RWPE2 (cell line): ENCODE measurements at regions not wholly inside any gene's neighbourhood (a gene's known extent, or its start where the extent isn't known, plus 50 kb on each side); places are given as distances from the start of the nearest gene placed in this dataset.

Experiments
- ATAC-seq: fragments of 200-7000 bp; cut with Tn5 transposase; 3 replicates; pipeline ENCODE4 v1.9.1; 2021; ENCODE audit warnings: low read depth
- DNase-seq: peaks from one replicate; pipeline ENCODE4 v3.0.0-alpha.2; 2020; ENCODE audit warnings: low spot score
- H3K27ac ChIP-seq: fragments of 450-650 bp; 2 replicates; pipeline ENCODE4 v1.5.1; 2017; ENCODE audit warnings: mild to moderate bottlenecking; ENCODE audit not compliant: poor library complexity, severe bottlenecking
- H3K27me3 ChIP-seq: fragments of 250-450 bp; sonication (Bioruptor Pico); 2 replicates; pipeline ENCODE4 v1.5.1; 2021; ENCODE audit warnings: mild to moderate bottlenecking, moderate library complexity; ENCODE audit not compliant: insufficient read depth, poor library complexity, severe bottlenecking
- H3K36me3 ChIP-seq: fragments of 250-450 bp; sonication (Bioruptor Pico); 2 replicates; pipeline ENCODE4 v1.5.1; 2020; ENCODE audit warnings: low read depth, mild to moderate bottlenecking, moderate library complexity
- H3K4me1 ChIP-seq: fragments of 250-450 bp; sonication (Bioruptor Pico); 2 replicates; pipeline ENCODE4 v1.5.1; 2021; ENCODE audit warnings: mild to moderate bottlenecking, moderate library complexity; ENCODE audit not compliant: insufficient read depth, poor library complexity, severe bottlenecking
- H3K4me3 ChIP-seq: fragments of 250-450 bp; sonication (Bioruptor Pico); 2 replicates; pipeline ENCODE4 v1.5.1; 2021; ENCODE audit warnings: mild to moderate bottlenecking, moderate library complexity; ENCODE audit not compliant: severe bottlenecking
- H3K9me3 ChIP-seq: fragments of 250-450 bp; sonication (Bioruptor Pico); 2 replicates; pipeline ENCODE4 v1.5.1; 2021; ENCODE audit warnings: mild to moderate bottlenecking, moderate library complexity; ENCODE audit not compliant: severe bottlenecking
- TF ChIP-seq, protein P1 (sequence below): fragments of 450-650 bp; IDR thresholded peaks from one replicate; pipeline ENCODE4 v1.5.1; 2017; ENCODE audit warnings: mild to moderate bottlenecking, moderate library complexity; ENCODE audit not compliant: poor library complexity, severe bottlenecking

DNA sequence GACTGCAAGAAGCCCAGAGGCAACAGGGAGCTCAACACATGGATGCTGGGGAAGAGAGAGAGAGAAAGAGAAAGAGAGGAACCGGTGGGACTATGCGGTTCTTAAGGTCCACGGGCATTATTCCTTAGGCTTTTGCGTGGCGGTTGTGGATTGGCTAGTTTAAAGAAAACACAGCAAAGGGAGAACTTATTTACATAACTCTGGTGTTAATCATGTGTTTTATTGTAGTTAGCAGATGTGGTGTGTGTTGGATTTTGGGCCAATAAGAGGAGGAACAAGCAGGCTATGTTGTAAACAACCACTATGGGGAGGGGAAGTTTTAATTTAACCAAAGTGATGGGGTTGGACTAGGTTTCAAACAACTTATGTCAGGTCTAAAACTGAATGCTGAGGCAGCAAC is 275.3 kb upstream of the KLF12 start:
- DNase-seq (no peak), ATAC-seq (no peak)
- TF ChIP-seq, protein P1, sequence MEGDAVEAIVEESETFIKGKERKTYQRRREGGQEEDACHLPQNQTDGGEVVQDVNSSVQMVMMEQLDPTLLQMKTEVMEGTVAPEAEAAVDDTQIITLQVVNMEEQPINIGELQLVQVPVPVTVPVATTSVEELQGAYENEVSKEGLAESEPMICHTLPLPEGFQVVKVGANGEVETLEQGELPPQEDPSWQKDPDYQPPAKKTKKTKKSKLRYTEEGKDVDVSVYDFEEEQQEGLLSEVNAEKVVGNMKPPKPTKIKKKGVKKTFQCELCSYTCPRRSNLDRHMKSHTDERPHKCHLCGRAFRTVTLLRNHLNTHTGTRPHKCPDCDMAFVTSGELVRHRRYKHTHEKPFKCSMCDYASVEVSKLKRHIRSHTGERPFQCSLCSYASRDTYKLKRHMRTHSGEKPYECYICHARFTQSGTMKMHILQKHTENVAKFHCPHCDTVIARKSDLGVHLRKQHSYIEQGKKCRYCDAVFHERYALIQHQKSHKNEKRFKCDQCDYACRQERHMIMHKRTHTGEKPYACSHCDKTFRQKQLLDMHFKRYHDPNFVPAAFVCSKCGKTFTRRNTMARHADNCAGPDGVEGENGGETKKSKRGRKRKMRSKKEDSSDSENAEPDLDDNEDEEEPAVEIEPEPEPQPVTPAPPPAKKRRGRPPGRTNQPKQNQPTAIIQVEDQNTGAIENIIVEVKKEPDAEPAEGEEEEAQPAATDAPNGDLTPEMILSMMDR = no peak
- Histone ChIP-seq H3K4me1 (no peaks in the 10 kb centered on the region), H3K27ac (no peak overlapping the region), H3K4me3 (no peak overlapping the region), H3K36me3 (no peaks in the 10 kb centered on the region), H3K27me3 (no peaks in the 10 kb centered on the region), H3K9me3 (no peaks in the 10 kb centered on the region)

DNA sequence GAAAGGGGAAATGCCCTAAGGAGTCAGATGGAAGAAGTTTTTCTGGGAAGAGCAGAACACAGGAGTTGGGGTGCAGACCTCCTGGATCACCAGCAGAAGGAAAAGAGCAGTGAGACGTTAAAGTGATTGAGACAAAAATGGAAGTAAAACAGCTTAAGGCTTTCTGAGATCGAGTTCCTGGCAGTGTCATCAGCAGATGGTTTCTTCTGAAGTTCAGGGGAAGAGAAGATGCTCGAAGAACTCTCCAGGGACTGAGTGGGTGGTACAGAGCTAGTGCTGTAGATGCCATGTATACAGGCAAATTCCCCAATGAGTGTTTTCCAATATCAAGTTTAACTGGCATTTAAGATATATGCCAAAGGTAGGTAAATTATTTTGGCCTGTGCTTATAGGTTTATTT is 272.2 kb upstream of the KLF12 start:
- Histone ChIP-seq H3K4me1 (no peaks in the 10 kb centered on the region), H3K9me3 (no peaks in the 10 kb centered on the region), H3K36me3 (no peaks in the 10 kb centered on the region), H3K27me3 (no peaks in the 10 kb centered on the region), H3K27ac (no peak overlapping the region), H3K4me3 (no peak overlapping the region)
- DNase-seq (no peak), ATAC-seq (no peak)
- TF ChIP-seq, protein P1 = no peak

DNA sequence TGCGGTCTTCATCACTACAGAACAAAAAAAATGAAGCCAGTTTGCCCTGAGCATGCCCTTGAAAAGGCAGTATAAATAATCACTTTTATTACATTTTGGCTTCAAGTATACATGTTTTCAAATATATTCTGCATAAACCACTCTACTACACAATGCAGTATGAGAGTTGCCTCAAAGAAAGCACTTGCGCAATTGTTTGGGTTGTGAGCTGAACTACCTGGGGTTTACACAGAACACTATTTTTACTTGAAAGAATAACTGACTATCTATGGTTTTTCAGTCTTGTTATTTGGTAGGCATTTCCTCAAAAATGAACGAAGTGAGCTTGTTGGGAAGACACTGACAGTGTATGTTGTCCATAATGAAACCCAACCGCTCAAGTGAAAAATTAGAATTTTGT is 264.4 kb upstream of the KLF12 start:
- ATAC-seq = no peak
- Histone ChIP-seq H3K27ac (no peak overlapping the region), H3K27me3 (no peaks in the 10 kb centered on the region), H3K4me3 (no peak overlapping the region), H3K9me3 (no peaks in the 10 kb centered on the region), H3K4me1 (no peaks in the 10 kb centered on the region), H3K36me3 (no peaks in the 10 kb centered on the region)
- DNase-seq = no peak
- TF ChIP-seq, protein P1 = no peak

DNA sequence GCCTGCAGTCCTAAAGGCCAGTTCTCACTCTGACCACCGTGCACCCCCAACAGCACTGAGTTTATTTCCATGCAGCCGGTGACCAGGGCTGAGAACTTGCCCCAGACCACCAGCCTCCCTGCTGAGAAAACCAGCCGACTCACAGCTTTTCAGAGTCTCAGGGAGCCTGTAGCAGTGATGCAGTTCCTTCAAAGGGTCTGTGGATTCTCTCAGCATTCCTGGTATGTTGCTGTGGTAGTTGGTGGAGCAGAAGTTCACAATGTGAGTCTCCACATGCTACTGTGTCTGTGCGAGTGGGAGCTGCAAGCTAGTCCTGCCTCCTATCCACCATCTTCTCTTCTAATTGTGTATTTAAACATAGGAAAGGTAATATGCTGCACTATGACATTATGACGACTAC is 254.9 kb upstream of the KLF12 start:
- ATAC-seq (no peak), DNase-seq (no peak)
- Histone ChIP-seq H3K9me3 (no peaks in the 10 kb centered on the region), H3K4me3 (no peak overlapping the region), H3K4me1 (no peaks in the 10 kb centered on the region), H3K27me3 (no peaks in the 10 kb centered on the region), H3K36me3 (no peaks in the 10 kb centered on the region), H3K27ac (no peak overlapping the region)
- TF ChIP-seq, protein P1 = no peak

DNA sequence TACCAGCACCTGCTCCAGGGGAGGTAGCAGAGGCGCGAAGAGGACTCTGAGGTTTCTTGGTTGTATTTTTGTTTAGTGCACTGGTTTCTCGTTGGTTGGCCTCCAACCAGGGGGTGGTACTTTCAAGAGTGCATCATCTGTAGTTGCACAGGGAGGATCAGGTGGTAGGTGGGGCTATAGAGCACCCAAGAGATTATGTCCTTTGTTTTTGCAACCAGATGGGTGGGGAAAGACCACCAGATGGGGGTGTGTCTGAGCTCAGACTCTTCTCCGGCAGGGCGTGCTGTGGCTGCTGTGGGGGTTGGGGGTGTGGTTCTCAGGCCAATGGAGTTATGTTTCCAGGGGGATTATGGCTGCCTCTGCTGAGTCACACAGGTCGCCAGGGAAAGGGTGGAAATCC is 254.4 kb upstream of the KLF12 start:
- no peak for ATAC-seq
- Histone ChIP-seq H3K9me3 (no peaks in the 10 kb centered on the region), H3K36me3 (no peaks in the 10 kb centered on the region), H3K27ac (no peak overlapping the region), H3K4me1 (no peaks in the 10 kb centered on the region), H3K4me3 (no peak overlapping the region), H3K27me3 (no peaks in the 10 kb centered on the region)
- TF ChIP-seq, protein P1 = no peak
- DNase-seq = no peak
